T-helper 9 cell (primary cell): ENCODE measurements at regions not wholly inside any gene's neighbourhood (a gene's known extent, or its start where the extent isn't known, plus 50 kb on each side); places are given as distances from the start of the nearest gene placed in this dataset.
"Not testable (repeated sequence)": the region's sequence is repeated elsewhere in the genome, so short reads cannot be mapped to it uniquely, and the experiment has no call there.

ENCODE experiments used
- DNase-seq: peaks from one replicate; pipeline ENCODE4 v3.0.0-alpha.2; 2020

- not testable (repeated sequence) for DNase-seq
Measured at GRCh38 chr21:7837315-7837714, 2684.1 kb upstream of the TPTE start.

DNA sequence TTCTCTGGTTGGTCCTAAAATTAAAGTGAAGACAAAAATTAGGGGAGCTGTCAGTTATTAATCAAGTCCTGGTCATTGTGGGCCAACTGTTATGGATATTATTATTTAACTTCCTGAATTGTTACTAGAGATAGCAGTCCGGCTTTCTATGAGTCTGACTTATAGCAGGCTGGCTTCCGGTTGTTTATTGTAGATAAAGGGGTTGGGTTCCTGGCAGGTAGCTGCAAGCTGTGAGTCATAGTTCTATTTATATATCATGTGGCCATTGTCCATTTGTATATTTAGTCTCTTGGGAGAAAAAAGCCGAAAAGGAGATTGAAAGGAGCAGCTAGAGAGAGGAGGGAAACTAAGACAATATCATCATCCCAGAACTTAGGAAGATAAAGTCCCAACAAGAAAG is 2668.0 kb upstream of the TPTE start:
- DNase-seq: not testable (repeated sequence)

DNA sequence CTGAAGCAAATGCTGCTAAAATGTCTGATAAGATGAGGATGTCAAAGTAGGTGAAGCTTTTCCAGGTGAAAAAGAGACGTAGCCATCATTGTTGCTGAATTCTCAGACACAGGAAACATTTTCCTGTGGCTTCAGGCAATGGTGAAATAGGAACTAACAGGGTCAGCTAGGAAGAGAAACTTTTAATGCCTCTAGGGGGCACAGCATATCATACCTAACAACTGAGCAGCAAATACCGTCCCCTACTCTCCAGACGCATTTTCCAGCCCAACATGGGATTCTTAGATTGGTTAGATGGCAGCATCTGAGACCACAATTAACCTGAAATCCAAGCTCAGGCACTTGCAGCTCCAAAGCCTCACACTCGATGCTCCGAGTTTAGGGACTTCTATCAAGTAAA is 2667.5 kb upstream of the TPTE start:
- DNase-seq: not testable (repeated sequence)
